ENCODE measurements at regions not wholly inside any gene's neighbourhood (a gene's known extent, or its start where the extent isn't known, plus 50 kb on each side); places are given as distances from the start of the nearest gene placed in this dataset.

DNA sequence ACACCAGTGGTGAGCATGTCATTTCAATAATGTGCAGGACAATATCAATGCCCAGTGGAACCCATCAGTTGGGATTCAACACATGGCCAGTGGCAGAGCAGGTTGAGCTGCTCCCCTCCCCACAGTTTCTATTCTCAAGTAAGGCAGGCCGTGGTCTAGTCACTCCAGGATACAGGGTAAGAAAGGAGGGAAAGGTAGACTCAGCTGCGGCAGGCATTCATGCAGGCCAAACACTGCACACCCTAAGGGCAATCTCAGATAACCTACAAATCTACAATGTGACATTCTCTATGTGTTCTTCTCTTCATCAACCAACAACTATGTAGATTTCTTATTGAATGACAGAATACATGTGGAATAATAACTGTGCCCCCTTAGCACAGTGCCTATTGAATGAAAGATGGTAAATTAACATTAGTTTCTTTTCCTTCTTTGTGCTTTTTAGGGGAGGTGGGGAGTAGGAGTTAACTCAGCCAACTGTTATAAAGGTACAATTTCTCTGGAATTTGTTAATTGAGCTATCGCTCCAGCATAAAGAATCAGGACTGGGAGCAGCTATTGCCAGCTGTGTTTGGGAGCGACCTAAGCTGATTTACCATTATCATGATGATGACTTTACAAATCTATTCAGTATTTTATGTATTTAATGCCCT is 89.7 kb downstream of the FAM50B start:
- TF ChIP-seq, protein P1, sequence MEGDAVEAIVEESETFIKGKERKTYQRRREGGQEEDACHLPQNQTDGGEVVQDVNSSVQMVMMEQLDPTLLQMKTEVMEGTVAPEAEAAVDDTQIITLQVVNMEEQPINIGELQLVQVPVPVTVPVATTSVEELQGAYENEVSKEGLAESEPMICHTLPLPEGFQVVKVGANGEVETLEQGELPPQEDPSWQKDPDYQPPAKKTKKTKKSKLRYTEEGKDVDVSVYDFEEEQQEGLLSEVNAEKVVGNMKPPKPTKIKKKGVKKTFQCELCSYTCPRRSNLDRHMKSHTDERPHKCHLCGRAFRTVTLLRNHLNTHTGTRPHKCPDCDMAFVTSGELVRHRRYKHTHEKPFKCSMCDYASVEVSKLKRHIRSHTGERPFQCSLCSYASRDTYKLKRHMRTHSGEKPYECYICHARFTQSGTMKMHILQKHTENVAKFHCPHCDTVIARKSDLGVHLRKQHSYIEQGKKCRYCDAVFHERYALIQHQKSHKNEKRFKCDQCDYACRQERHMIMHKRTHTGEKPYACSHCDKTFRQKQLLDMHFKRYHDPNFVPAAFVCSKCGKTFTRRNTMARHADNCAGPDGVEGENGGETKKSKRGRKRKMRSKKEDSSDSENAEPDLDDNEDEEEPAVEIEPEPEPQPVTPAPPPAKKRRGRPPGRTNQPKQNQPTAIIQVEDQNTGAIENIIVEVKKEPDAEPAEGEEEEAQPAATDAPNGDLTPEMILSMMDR (IDR thresholded peaks at IDR 0.05): no peak
- no peak for TF ChIP-seq POLR2A (IDR thresholded peaks at IDR 0.05)
